ENCODE measurements at regions not wholly inside any gene's neighbourhood (a gene's known extent, or its start where the extent isn't known, plus 50 kb on each side); places are given as distances from the start of the nearest gene placed in this dataset.

GRCh38 chr11:36792996-36793914 is 195.2 kb upstream of the RAG2 start:
- no peaks in the 10 kb centered on the region for H3K4me1 ChIP-seq (ENCODE audit: insufficient read depth, low read length)
- Mint-ChIP-seq H3K4me1 (no peaks in the 10 kb centered on the region), H3K9me3 (peaks cover 0 to 4% (median under 1%) of the 10 kb centered on the region in 8 donors), H3K27ac (no peak overlapping the region), H3K27me3 (peaks cover 1 to 4% of the 10 kb centered on the region in 2 donors), H3K36me3 (no peaks in the 10 kb centered on the region), H3K4me3 (no peak overlapping the region)
- no peaks in the 10 kb centered on the region for H3K36me3 ChIP-seq (ENCODE audit: insufficient read depth, low read length)
- H3K4me3 ChIP-seq (ENCODE audit: low read length in 2 of 2) = no peak overlapping the region
- DNase-seq = no peak
- intact Hi-C loops (cut with micrococcal nuclease) = no loop called here
- H3K9me3 ChIP-seq (ENCODE audit: control insufficient read depth in 1 of 2, low read length in 2 of 2) = no peaks in the 10 kb centered on the region
- POLR2A ChIA-PET (ENCODE audit: partially characterized antibody) = no interaction called here
- no peaks in the 10 kb centered on the region for H3K27me3 ChIP-seq (ENCODE audit: insufficient read depth, low read length)
- CTCF ChIA-PET (ENCODE audit: partially characterized antibody) = no interaction called here
- no peak overlapping the region for H3K27ac ChIP-seq (ENCODE audit: low read depth, low read length)

- Histone ChIP-seq H3K4me3 (ENCODE audit: low read length in 2 of 2) (no peak overlapping the region), H3K27ac (ENCODE audit: low read depth, low read length) (no peak overlapping the region), H3K36me3 (ENCODE audit: insufficient read depth, low read length) (no peaks in the 10 kb centered on the region), H3K4me1 (ENCODE audit: insufficient read depth, low read length) (no peaks in the 10 kb centered on the region), H3K9me3 (ENCODE audit: control insufficient read depth in 1 of 2, low read length in 2 of 2) (no peaks in the 10 kb centered on the region), H3K27me3 (ENCODE audit: insufficient read depth, low read length) (no peaks in the 10 kb centered on the region)
- ChIA-PET POLR2A (ENCODE audit: partially characterized antibody) (no interaction called here), CTCF (ENCODE audit: partially characterized antibody) (no interaction called here)
- no peak overlapping the region for H3K4me3 Mint-ChIP-seq
- peaks cover 0 to 4% (median under 1%) of the 10 kb centered on the region in 8 donors for H3K9me3 Mint-ChIP-seq
- no peak overlapping the region for H3K27ac Mint-ChIP-seq
- peaks cover 1 to 2% of the 10 kb centered on the region in 2 donors for H3K27me3 Mint-ChIP-seq
- no peaks in the 10 kb centered on the region for H3K36me3 Mint-ChIP-seq
- intact Hi-C loops (cut with micrococcal nuclease) = no loop called here
- no peaks in the 10 kb centered on the region for H3K4me1 Mint-ChIP-seq
- no peak for DNase-seq
Measured at GRCh38 chr11:36791957-36792356, 193.9 kb upstream of the RAG2 start.

GRCh38 chr11:36790526-36790925 is 192.5 kb upstream of the RAG2 start:
- Mint-ChIP-seq H3K27me3 (peaks cover 1 to 2% of the 10 kb centered on the region in 2 donors), H3K9me3 (peaks cover 0 to 4% (median 0%) of the 10 kb centered on the region in 8 donors), H3K36me3 (no peaks in the 10 kb centered on the region), H3K4me3 (no peak overlapping the region), H3K27ac (no peak overlapping the region), H3K4me1 (no peaks in the 10 kb centered on the region)
- Histone ChIP-seq H3K4me3 (ENCODE audit: low read length in 2 of 2) (no peak overlapping the region), H3K27me3 (ENCODE audit: insufficient read depth, low read length) (no peaks in the 10 kb centered on the region), H3K27ac (ENCODE audit: low read depth, low read length) (no peak overlapping the region), H3K4me1 (ENCODE audit: insufficient read depth, low read length) (no peaks in the 10 kb centered on the region), H3K36me3 (ENCODE audit: insufficient read depth, low read length) (no peaks in the 10 kb centered on the region), H3K9me3 (ENCODE audit: control insufficient read depth in 1 of 2, low read length in 2 of 2) (no peaks in the 10 kb centered on the region)
- ChIA-PET POLR2A (ENCODE audit: partially characterized antibody) (no interaction called here), CTCF (ENCODE audit: partially characterized antibody) (no interaction called here)
- intact Hi-C loops (cut with micrococcal nuclease) = no loop called here
- no peak for DNase-seq

GRCh38 chr11:36783808-36784207 is 185.8 kb upstream of the RAG2 start:
- H3K4me3 Mint-ChIP-seq = no peak overlapping the region
- ChIA-PET POLR2A (ENCODE audit: partially characterized antibody) (no interaction called here), CTCF (ENCODE audit: partially characterized antibody) (no interaction called here)
- no peaks in the 10 kb centered on the region for H3K36me3 Mint-ChIP-seq
- intact Hi-C loops (cut with micrococcal nuclease) = no loop called here
- Histone ChIP-seq H3K27me3 (ENCODE audit: insufficient read depth, low read length) (peaks cover 4% of the 10 kb centered on the region), H3K9me3 (ENCODE audit: control insufficient read depth in 1 of 2, low read length in 2 of 2) (no peaks in the 10 kb centered on the region), H3K36me3 (ENCODE audit: insufficient read depth, low read length) (no peaks in the 10 kb centered on the region), H3K27ac (ENCODE audit: low read depth, low read length) (no peak overlapping the region), H3K4me1 (ENCODE audit: insufficient read depth, low read length) (no peaks in the 10 kb centered on the region), H3K4me3 (ENCODE audit: low read length in 2 of 2) (no peak overlapping the region)
- H3K27me3 Mint-ChIP-seq = peaks cover 0 to 4% of the 10 kb centered on the region in 2 donors
- no peak for DNase-seq
- no peaks in the 10 kb centered on the region for H3K4me1 Mint-ChIP-seq
- H3K27ac Mint-ChIP-seq = no peak overlapping the region
- H3K9me3 Mint-ChIP-seq = peaks cover 0 to 10% (median 0%) of the 10 kb centered on the region in 8 donors

- Mint-ChIP-seq H3K27ac (no peak overlapping the region), H3K36me3 (no peaks in the 10 kb centered on the region), H3K4me3 (no peak overlapping the region), H3K27me3 (peaks cover 2 to 3% of the 10 kb centered on the region in 2 donors), H3K9me3 (peaks cover 0 to 7% (median 0%) of the 10 kb centered on the region in 8 donors), H3K4me1 (no peaks in the 10 kb centered on the region)
- H3K27ac ChIP-seq (ENCODE audit: low read depth, low read length) = no peak overlapping the region
- H3K4me1 ChIP-seq (ENCODE audit: insufficient read depth, low read length) = no peaks in the 10 kb centered on the region
- intact Hi-C loops (cut with micrococcal nuclease) = no loop called here
- CTCF ChIA-PET (ENCODE audit: partially characterized antibody) = interaction anchor here (1.8 kb wide), 1 partner anchor 33 kb away, joined by 5 read pairs; no protein-coding TSS in a partner anchor
- no peaks in the 10 kb centered on the region for H3K36me3 ChIP-seq (ENCODE audit: insufficient read depth, low read length)
- no peaks in the 10 kb centered on the region for H3K9me3 ChIP-seq (ENCODE audit: control insufficient read depth in 1 of 2, low read length in 2 of 2)
- no peak overlapping the region for H3K4me3 ChIP-seq (ENCODE audit: low read length in 2 of 2)
- no peak for DNase-seq
- POLR2A ChIA-PET (ENCODE audit: partially characterized antibody) = no interaction called here
- peaks cover under 1% of the 10 kb centered on the region for H3K27me3 ChIP-seq (ENCODE audit: insufficient read depth, low read length)
Measured at GRCh38 chr11:36779791-36780190, 181.8 kb upstream of the RAG2 start.

- Histone ChIP-seq H3K9me3 (ENCODE audit: control insufficient read depth in 1 of 2, low read length in 2 of 2) (no peaks in the 10 kb centered on the region), H3K27ac (ENCODE audit: low read depth, low read length) (no peak overlapping the region), H3K27me3 (ENCODE audit: insufficient read depth, low read length) (no peaks in the 10 kb centered on the region), H3K4me1 (ENCODE audit: insufficient read depth, low read length) (no peaks in the 10 kb centered on the region), H3K4me3 (ENCODE audit: low read length in 2 of 2) (no peak overlapping the region), H3K36me3 (ENCODE audit: insufficient read depth, low read length) (no peaks in the 10 kb centered on the region)
- Mint-ChIP-seq H3K36me3 (no peaks in the 10 kb centered on the region), H3K9me3 (peaks cover 0 to 4% (median 0%) of the 10 kb centered on the region in 8 donors), H3K4me3 (no peak overlapping the region), H3K27me3 (peaks cover 2 to 6% of the 10 kb centered on the region in 2 donors), H3K4me1 (no peaks in the 10 kb centered on the region), H3K27ac (no peak overlapping the region)
- intact Hi-C loops (cut with micrococcal nuclease) = no loop called here
- ChIA-PET POLR2A (ENCODE audit: partially characterized antibody) (no interaction called here), CTCF (ENCODE audit: partially characterized antibody) (no interaction called here)
- DNase-seq = no peak
Measured at GRCh38 chr11:36777311-36777710, 179.3 kb upstream of the RAG2 start.

- no peak for DNase-seq
- H3K4me3 Mint-ChIP-seq = no peak overlapping the region
- peaks cover 2 to 6% of the 10 kb centered on the region in 2 donors for H3K27me3 Mint-ChIP-seq
- H3K27ac Mint-ChIP-seq = no peak overlapping the region
- Histone ChIP-seq H3K9me3 (ENCODE audit: control insufficient read depth in 1 of 2, low read length in 2 of 2) (no peaks in the 10 kb centered on the region), H3K36me3 (ENCODE audit: insufficient read depth, low read length) (no peaks in the 10 kb centered on the region), H3K4me1 (ENCODE audit: insufficient read depth, low read length) (no peaks in the 10 kb centered on the region), H3K4me3 (ENCODE audit: low read length in 2 of 2) (no peak overlapping the region), H3K27ac (ENCODE audit: low read depth, low read length) (no peak overlapping the region), H3K27me3 (ENCODE audit: insufficient read depth, low read length) (no peaks in the 10 kb centered on the region)
- H3K36me3 Mint-ChIP-seq = no peaks in the 10 kb centered on the region
- CTCF ChIA-PET (ENCODE audit: partially characterized antibody) = no interaction called here
- POLR2A ChIA-PET (ENCODE audit: partially characterized antibody) = no interaction called here
- peaks cover 0 to 4% (median 0%) of the 10 kb centered on the region in 8 donors for H3K9me3 Mint-ChIP-seq
- no peaks in the 10 kb centered on the region for H3K4me1 Mint-ChIP-seq
- intact Hi-C loops (cut with micrococcal nuclease) = no loop called here
Measured at GRCh38 chr11:36775756-36776155, 177.7 kb upstream of the RAG2 start.

Measured in CD4-positive, alpha-beta memory T cell (primary cell).